PC-3 (cell line): ENCODE measurements at regions not wholly inside any gene's neighbourhood (a gene's known extent, or its start where the extent isn't known, plus 50 kb on each side); places are given as distances from the start of the nearest gene placed in this dataset.

Source experiments
- CTCF ChIP-seq: fragments of 300-600 bp; sonication (generic); conservative IDR thresholded peaks from 2 replicates; pipeline ENCODE4 v1.5.1; 2017; ENCODE audit warnings: antibody characterized with exemption, low read depth, mild to moderate bottlenecking, low read length
- EZH2 ChIP-seq: fragments of 300-600 bp; sonication (generic); IDR thresholded peaks from one replicate; pipeline ENCODE4 v1.6.1; 2017; ENCODE audit warnings: antibody characterized with exemption, mild to moderate bottlenecking, low read length; ENCODE audit not compliant: unreplicated experiment

- TF ChIP-seq CTCF (no peak), EZH2 (no peak)
Measured at GRCh38 chr14:59123531-59123930, 64.9 kb upstream of the DAAM1 start.
